HUES64 (cell line): ENCODE measurements at regions not wholly inside any gene's neighbourhood (a gene's known extent, or its start where the extent isn't known, plus 50 kb on each side); places are given as distances from the start of the nearest gene placed in this dataset.
"Not testable (repeated sequence)": the region's sequence is repeated elsewhere in the genome, so short reads cannot be mapped to it uniquely, and the experiment has no call there.

Source experiments
- H3K27ac ChIP-seq: 2 replicates; pipeline ENCODE4 v1.7.0; 2013; ENCODE audit warnings: low read depth, low read length, inconsistent platforms
- H3K27me3 ChIP-seq: 2 replicates; pipeline ENCODE4 v1.6.1; 2013; ENCODE audit warnings: mild to moderate bottlenecking, low read length; ENCODE audit not compliant: insufficient read depth
- H3K36me3 ChIP-seq: 2 replicates; pipeline ENCODE4 v1.6.1; 2013; ENCODE audit warnings: mild to moderate bottlenecking, low read length; ENCODE audit not compliant: insufficient read depth
- H3K4me1 ChIP-seq: 2 replicates; pipeline ENCODE4 v1.6.1; 2013; ENCODE audit warnings: mild to moderate bottlenecking, low read length, moderate library complexity; ENCODE audit not compliant: insufficient read depth
- H3K4me3 ChIP-seq: 2 replicates; pipeline ENCODE4 v1.5.1; 2013; ENCODE audit warnings: mild to moderate bottlenecking, low read length, moderate library complexity
- H3K9ac ChIP-seq: 2 replicates; pipeline ENCODE4 v1.6.1; 2013; ENCODE audit warnings: mild to moderate bottlenecking, low read depth, low read length
- H3K9me3 ChIP-seq: 2 replicates; pipeline ENCODE4 v1.6.1; 2013; ENCODE audit warnings: low read depth, low read length; ENCODE audit not compliant: insufficient read depth
- WGBS: fragments of 150-250, 120-280 bp; methylation state at CpG from one replicate; pipeline ENCODE4 v1.1.7; 2013; ENCODE audit warnings: missing lambda C conversion rate; 5-methylcytosine and 5-hydroxymethylcytosine counted together

- not testable (repeated sequence) for H3K4me1 ChIP-seq, H3K27ac ChIP-seq, H3K27me3 ChIP-seq, H3K4me3 ChIP-seq, H3K36me3 ChIP-seq, H3K9ac ChIP-seq
- peaks cover 78% of the 10 kb centered on the region for H3K9me3 ChIP-seq
- 66% methylated on average over 3 of the region's 4 CpGs for WGBS
Measured at GRCh38 chr21:9959220-9959964, 562.0 kb upstream of the TPTE start.

GRCh38 chr21:9969399-9969798 is 552.0 kb upstream of the TPTE start:
- not testable (repeated sequence) for H3K36me3 ChIP-seq
- peaks cover 70% of the 10 kb centered on the region for H3K9me3 ChIP-seq
- 27% methylated on average over 1 of the region's 1 CpG for WGBS

GRCh38 chr21:9972018-9972417 is 549.4 kb upstream of the TPTE start:
- H3K4me1 ChIP-seq, H3K27me3 ChIP-seq, H3K36me3 ChIP-seq, H3K9ac ChIP-seq, H3K4me3 ChIP-seq, H3K27ac ChIP-seq: not testable (repeated sequence)
- WGBS = 27% methylated on average over 1 of the region's 1 CpG
- peaks cover 59% of the 10 kb centered on the region for H3K9me3 ChIP-seq

More at GRCh38 chr21:9969399-9969798, 552.0 kb upstream of the TPTE start:
- not testable (repeated sequence) for H3K9ac ChIP-seq, H3K4me3 ChIP-seq, H3K27ac ChIP-seq, H3K27me3 ChIP-seq, H3K4me1 ChIP-seq

- not testable (repeated sequence) for H3K9ac ChIP-seq, H3K4me3 ChIP-seq, H3K4me1 ChIP-seq, H3K27me3 ChIP-seq, H3K36me3 ChIP-seq, H3K27ac ChIP-seq
- H3K9me3 ChIP-seq = peaks cover 67% of the 10 kb centered on the region
- WGBS = 79% methylated on average over 4 of the region's 4 CpGs
Measured at GRCh38 chr21:9978371-9978770, 543.0 kb upstream of the TPTE start.

- WGBS = 27% methylated on average over 1 of the region's 2 CpGs
- not testable (repeated sequence) for H3K9ac ChIP-seq, H3K36me3 ChIP-seq, H3K4me3 ChIP-seq, H3K27ac ChIP-seq, H3K4me1 ChIP-seq, H3K27me3 ChIP-seq
- H3K9me3 ChIP-seq = peaks cover 47% of the 10 kb centered on the region
Measured at GRCh38 chr21:9997507-9997906, 523.9 kb upstream of the TPTE start.

- H3K9me3 ChIP-seq = peaks cover 59% of the 10 kb centered on the region
- H3K4me3 ChIP-seq, H3K9ac ChIP-seq, H3K27me3 ChIP-seq, H3K27ac ChIP-seq, H3K4me1 ChIP-seq, H3K36me3 ChIP-seq: not testable (repeated sequence)
- WGBS = 63% methylated on average over 5 of the region's 6 CpGs
Measured at GRCh38 chr21:10002762-10003313, 518.5 kb upstream of the TPTE start.

GRCh38 chr21:10005791-10006190 is 515.6 kb upstream of the TPTE start:
- H3K9me3 ChIP-seq = peaks cover 54% of the 10 kb centered on the region
- WGBS = 80% methylated on average over 1 of the region's 2 CpGs
- not testable (repeated sequence) for H3K36me3 ChIP-seq, H3K9ac ChIP-seq, H3K27ac ChIP-seq, H3K4me1 ChIP-seq, H3K27me3 ChIP-seq, H3K4me3 ChIP-seq

- not testable (repeated sequence) for H3K27me3 ChIP-seq, H3K9ac ChIP-seq, H3K4me3 ChIP-seq, H3K36me3 ChIP-seq, H3K27ac ChIP-seq, H3K4me1 ChIP-seq
- 32% methylated on average over 1 of the region's 2 CpGs for WGBS
- peaks cover 59% of the 10 kb centered on the region for H3K9me3 ChIP-seq
Measured at GRCh38 chr21:10016991-10017390, 504.4 kb upstream of the TPTE start.

- not testable (repeated sequence) for H3K27ac ChIP-seq, H3K27me3 ChIP-seq, H3K4me1 ChIP-seq, H3K36me3 ChIP-seq, H3K4me3 ChIP-seq, H3K9ac ChIP-seq
- 53% methylated on average over 3 of the region's 4 CpGs for WGBS
- peaks cover 62% of the 10 kb centered on the region for H3K9me3 ChIP-seq
Measured at GRCh38 chr21:10017757-10018156, 503.6 kb upstream of the TPTE start.

GRCh38 chr21:10021462-10021861 is 499.9 kb upstream of the TPTE start:
- no CpG with 5 or more reads among the region's 3 CpGs for WGBS
- not testable (repeated sequence) for H3K27me3 ChIP-seq, H3K4me3 ChIP-seq, H3K4me1 ChIP-seq, H3K9ac ChIP-seq, H3K27ac ChIP-seq, H3K36me3 ChIP-seq
- peaks cover 65% of the 10 kb centered on the region for H3K9me3 ChIP-seq

GRCh38 chr21:10022745-10023144 is 498.6 kb upstream of the TPTE start:
- H3K9ac ChIP-seq, H3K27me3 ChIP-seq, H3K27ac ChIP-seq, H3K4me3 ChIP-seq, H3K4me1 ChIP-seq, H3K36me3 ChIP-seq: not testable (repeated sequence)
- WGBS = 75% methylated on average over 1 of the region's 2 CpGs
- H3K9me3 ChIP-seq = peaks cover 62% of the 10 kb centered on the region
